Endothelial cell of umbilical vein (primary cell): ENCODE measurements at regions not wholly inside any gene's neighbourhood (a gene's known extent, or its start where the extent isn't known, plus 50 kb on each side); places are given as distances from the start of the nearest gene placed in this dataset.

Experiments
- BruUV-seq: library from RNA; stranded (reverse); fragments of 400-500 nt; replicated peaks from 2 replicates; lab custom pipeline; 2021; lab: Mats Ljungman, UMichigan
- CTCF ChIA-PET: fragments of 300-600, 350-600 bp; sonication (Branson Sonifier 250); formaldehyde crosslinking; loops from one replicate; lab custom pipeline; 2021; ENCODE audit warnings: antibody characterized with exemption, inconsistent platforms; lab: Charles Lee
- POLR2A ChIA-PET: fragments of 300-600, 350-600 bp; sonication (Branson Sonifier 250); formaldehyde crosslinking; loops from one replicate; lab custom pipeline; 2021; ENCODE audit warnings: antibody characterized with exemption, inconsistent platforms; lab: Charles Lee
- DNase-seq: peaks from one replicate; pipeline ENCODE4 v3.0.0-alpha.2; 2011; ENCODE audit warnings: low read depth, low spot score
- FAIRE-seq: peaks from 2 replicates; lab custom pipeline; 2011; peaks lifted over from hg19 to GRCh38; lab: Jason Lieb, UNC
- H2AFZ ChIP-seq: 2 replicates; pipeline ENCODE4 v1.6.0; 2012; ENCODE audit warnings: low read depth, low read length, control low read depth, inconsistent platforms
- H3K27ac ChIP-seq: 2 replicates; pipeline ENCODE4 v1.5.1; 2011; ENCODE audit warnings: low read depth, mild to moderate bottlenecking, control low read depth, low read length, moderate library complexity; ENCODE audit not compliant: insufficient read depth
- H3K27me3 ChIP-seq, 2 experiments: 2 replicates each; pipeline versions ENCODE4 v1.6.0 to v1.6.1; 2011; ENCODE audit warnings: low read length in 2 of 2, mixed read lengths in 1 of 2; ENCODE audit not compliant: control insufficient read depth in 2 of 2, insufficient read depth in 2 of 2
- H3K36me3 ChIP-seq, 2 experiments: 2 replicates in 1 of 2; 3 replicates in 1 of 2; pipeline ENCODE4 v1.5.1; 2011; ENCODE audit warnings: low read length in 2 of 2, mild to moderate bottlenecking in 1 of 2, moderate library complexity in 1 of 2; ENCODE audit not compliant: control insufficient read depth in 2 of 2, insufficient read depth in 2 of 2; ENCODE audit errors: extremely low read depth in 1 of 2
- H3K4me1 ChIP-seq: 3 replicates; pipeline ENCODE4 v1.5.1; 2011; ENCODE audit warnings: mild to moderate bottlenecking, low read length; ENCODE audit not compliant: control insufficient read depth, insufficient read depth; ENCODE audit errors: extremely low read depth
- H3K4me2 ChIP-seq: 2 replicates; pipeline ENCODE4 v1.6.1; 2011; ENCODE audit warnings: low read length, control low read depth, mixed read lengths; ENCODE audit not compliant: insufficient read depth
- H3K4me3 ChIP-seq, 3 experiments: fragments of 200-600 bp in 1 of 3; sonication (generic), shearing (Covaris generic) in 1 of 3; replicated peaks in 1 of 3; 2 replicates each; pipeline ENCODE4 v1.5.1; 2011 to 2016; ENCODE audit warnings: control low read depth in 3 of 3, low read length in 3 of 3, mild to moderate bottlenecking in 2 of 3, inconsistent platforms in 1 of 3, low read depth in 1 of 3, moderate library complexity in 1 of 3; ENCODE audit not compliant: insufficient read depth in 1 of 3
- H3K79me2 ChIP-seq: 2 replicates; pipeline ENCODE4 v1.6.0; 2012; ENCODE audit warnings: low read length, inconsistent platforms; ENCODE audit not compliant: control insufficient read depth, insufficient read depth
- H3K9ac ChIP-seq: replicated peaks from 2 replicates; pipeline ENCODE3; 2011; ENCODE audit warnings: low read length, control low read depth; ENCODE audit not compliant: insufficient read depth; ENCODE audit errors: extremely low read depth
- H3K9me1 ChIP-seq: replicated peaks from 3 replicates; pipeline ENCODE4 v1.6.0; 2011; ENCODE audit warnings: mild to moderate bottlenecking, low read length; ENCODE audit not compliant: control insufficient read depth, insufficient read depth; ENCODE audit errors: extremely low read depth
- H3K9me3 ChIP-seq: replicated peaks from 2 replicates; pipeline ENCODE4 v1.5.1; 2012; ENCODE audit warnings: low read length, inconsistent platforms; ENCODE audit not compliant: control insufficient read depth, insufficient read depth
- H4K20me1 ChIP-seq: replicated peaks from 2 replicates; pipeline ENCODE3; 2011; ENCODE audit warnings: mild to moderate bottlenecking, low read length; ENCODE audit not compliant: control insufficient read depth, insufficient read depth; ENCODE audit errors: extremely low read depth
- EZH2 ChIP-seq: IDR thresholded peaks from 2 replicates; pipeline ENCODE4 v1.6.1; 2012; ENCODE audit warnings: borderline replicate concordance, low read depth, mild to moderate bottlenecking, moderate library complexity, low read length, inconsistent platforms; ENCODE audit not compliant: severe bottlenecking
- FOS ChIP-seq: IDR thresholded peaks from 2 replicates; pipeline ENCODE4 v1.6.1; 2011; ENCODE audit warnings: mild to moderate bottlenecking, low read length, moderate library complexity, borderline replicate concordance; ENCODE audit not compliant: insufficient read depth
- GATA2 ChIP-seq: IDR thresholded peaks from 2 replicates; pipeline ENCODE4 v1.7.0; 2011; ENCODE audit warnings: low read depth, mild to moderate bottlenecking, moderate library complexity, mixed read lengths, low read length; ENCODE audit not compliant: insufficient read length, insufficient read depth
- JUN ChIP-seq: IDR thresholded peaks from 2 replicates; pipeline ENCODE4 v1.6.1; 2011; ENCODE audit warnings: borderline replicate concordance, low read depth; ENCODE audit not compliant: insufficient read length, insufficient read depth
- MYC ChIP-seq: IDR thresholded peaks from one replicate; pipeline ENCODE4 v1.6.1; 2011; ENCODE audit warnings: mild to moderate bottlenecking, low read depth, low read length
- POLR2A ChIP-seq: IDR thresholded peaks from 2 replicates; pipeline ENCODE4 v1.6.1; 2012; ENCODE audit warnings: low read depth, mild to moderate bottlenecking, control low read depth, low read length
- POLR2AphosphoS5 ChIP-seq: IDR thresholded peaks from 2 replicates; pipeline ENCODE4 v1.6.1; 2012; ENCODE audit warnings: low read depth, mild to moderate bottlenecking, control low read depth, low read length, moderate library complexity; ENCODE audit not compliant: insufficient read depth
- dilution Hi-C: fragments of 300-500 bp; cut with MboI; formaldehyde crosslinking; loops from one replicate; pipeline ENCODE4 v1.15.0; 2019; ENCODE audit warnings: low sequenced_read_pairs; ENCODE audit not compliant: extremely low pct_ligation_motif_present
- intact Hi-C: fragments of 100-400 bp; cut with micrococcal nuclease; formaldehyde crosslinking; loops from one replicate; pipeline ENCODE4 v1.10.0; 2022
- TF ChIP-seq, protein P1 (sequence below): IDR thresholded peaks from 2 replicates; pipeline ENCODE4 v1.6.1; 2011; ENCODE audit not compliant: insufficient read depth, insufficient read length
- TF ChIP-seq, protein P2 (sequence below), 2 donors: IDR thresholded peaks; 1 replicate in 1 of 2; 2 replicates in 1 of 2; pipeline ENCODE4 v1.5.1; 2011; ENCODE audit warnings: low read length in 2 of 2, mild to moderate bottlenecking in 2 of 2, moderate library complexity in 2 of 2, control low read depth in 1 of 2, inconsistent platforms in 1 of 2, low read depth in 1 of 2; ENCODE audit not compliant: insufficient read depth in 1 of 2; ENCODE audit errors: extremely low read depth in 1 of 2

DNA sequence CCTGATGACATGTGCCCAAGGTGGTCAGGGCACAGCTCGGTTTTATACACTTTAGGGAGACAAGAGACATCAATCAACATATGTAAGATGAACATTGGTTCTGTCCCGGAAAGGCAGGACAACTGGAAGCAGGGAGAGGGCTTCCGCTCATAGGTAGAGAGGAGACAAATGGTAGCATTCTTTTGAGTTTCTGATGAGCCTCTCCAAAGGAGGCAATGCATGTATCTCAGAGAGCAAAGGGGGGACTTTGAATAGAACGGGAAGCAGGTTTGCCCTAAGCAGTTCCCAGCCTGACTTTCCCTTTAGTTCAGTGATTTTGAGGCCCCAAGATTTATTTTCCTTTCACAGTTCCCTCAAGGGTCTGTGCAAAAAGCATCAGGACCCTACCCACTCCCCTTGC is 172.4 kb upstream of the TNRC6C start:
- no peak overlapping the region for H3K27ac ChIP-seq
- POLR2A ChIA-PET, result no interaction called here
- H2AFZ ChIP-seq, result no peak overlapping the region
- H4K20me1 ChIP-seq, result no peaks in the 10 kb centered on the region
- dilution Hi-C loops (no loop called here), intact Hi-C loops (no loop called here)
- no TSS peak for BruUV-seq
- FAIRE-seq (no peak), DNase-seq (no peak)
- CTCF ChIA-PET, result no interaction called here
- H3K36me3 ChIP-seq, result no peaks in the 10 kb centered on the region
- TF ChIP-seq EZH2, result no peak
- TF ChIP-seq, protein P1, sequence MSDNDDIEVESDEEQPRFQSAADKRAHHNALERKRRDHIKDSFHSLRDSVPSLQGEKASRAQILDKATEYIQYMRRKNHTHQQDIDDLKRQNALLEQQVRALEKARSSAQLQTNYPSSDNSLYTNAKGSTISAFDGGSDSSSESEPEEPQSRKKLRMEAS, result no peak
- TF ChIP-seq POLR2AphosphoS5, result no peak
- TF ChIP-seq POLR2A, result no peak
- no peak for TF ChIP-seq MYC
- no peak for TF ChIP-seq GATA2
- TF ChIP-seq FOS, result no peak
- TF ChIP-seq JUN, result no peak
- TF ChIP-seq, protein P2, sequence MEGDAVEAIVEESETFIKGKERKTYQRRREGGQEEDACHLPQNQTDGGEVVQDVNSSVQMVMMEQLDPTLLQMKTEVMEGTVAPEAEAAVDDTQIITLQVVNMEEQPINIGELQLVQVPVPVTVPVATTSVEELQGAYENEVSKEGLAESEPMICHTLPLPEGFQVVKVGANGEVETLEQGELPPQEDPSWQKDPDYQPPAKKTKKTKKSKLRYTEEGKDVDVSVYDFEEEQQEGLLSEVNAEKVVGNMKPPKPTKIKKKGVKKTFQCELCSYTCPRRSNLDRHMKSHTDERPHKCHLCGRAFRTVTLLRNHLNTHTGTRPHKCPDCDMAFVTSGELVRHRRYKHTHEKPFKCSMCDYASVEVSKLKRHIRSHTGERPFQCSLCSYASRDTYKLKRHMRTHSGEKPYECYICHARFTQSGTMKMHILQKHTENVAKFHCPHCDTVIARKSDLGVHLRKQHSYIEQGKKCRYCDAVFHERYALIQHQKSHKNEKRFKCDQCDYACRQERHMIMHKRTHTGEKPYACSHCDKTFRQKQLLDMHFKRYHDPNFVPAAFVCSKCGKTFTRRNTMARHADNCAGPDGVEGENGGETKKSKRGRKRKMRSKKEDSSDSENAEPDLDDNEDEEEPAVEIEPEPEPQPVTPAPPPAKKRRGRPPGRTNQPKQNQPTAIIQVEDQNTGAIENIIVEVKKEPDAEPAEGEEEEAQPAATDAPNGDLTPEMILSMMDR (IDR thresholded peaks at IDR 0.05; ENCODE audit: extremely low read depth in 1 of 2, insufficient read depth in 1 of 2, low read depth in 1 of 2, low read length in 2 of 2), result no peak
- H3K9ac ChIP-seq, result no peak overlapping the region
- no peak overlapping the region for H3K4me2 ChIP-seq
- peaks cover 0 to 5% of the 10 kb centered on the region in 2 experiments for H3K27me3 ChIP-seq
- H3K79me2 ChIP-seq, result no peaks in the 10 kb centered on the region
- no peak overlapping the region for H3K4me3 ChIP-seq
- H3K4me1 ChIP-seq, result no peaks in the 10 kb centered on the region
- no peaks in the 10 kb centered on the region for H3K9me1 ChIP-seq
- H3K9me3 ChIP-seq, result no peaks in the 10 kb centered on the region
